ENCODE measurements at regions not wholly inside any gene's neighbourhood (a gene's known extent, or its start where the extent isn't known, plus 50 kb on each side); places are given as distances from the start of the nearest gene placed in this dataset.

GRCh38 chr16:85175724-85176233 is 63.5 kb upstream of the CIBAR2 start:
- TF ChIP-seq CTCF (IDR thresholded peaks at IDR 0.05) (no peak), POLR2A (IDR thresholded peaks at IDR 0.05) (no peak)

All from lower leg skin (tissue), 3 donors.